Vagina (tissue), 2 donors: ENCODE measurements at regions not wholly inside any gene's neighbourhood (a gene's known extent, or its start where the extent isn't known, plus 50 kb on each side); places are given as distances from the start of the nearest gene placed in this dataset.

Source experiments
- CTCF ChIP-seq, 3 experiments: fragments of 450-650 bp in 2 of 3; fragments of 200-600 bp in 1 of 3; sonication (generic) in 1 of 3; IDR thresholded peaks; one replicate each; pipeline ENCODE4 v1.5.1; 2017 to 2019; ENCODE audit warnings: antibody characterized with exemption in 3 of 3, mild to moderate bottlenecking in 2 of 3, moderate library complexity in 2 of 3
- POLR2A ChIP-seq, 2 donors: fragments of 450-650 bp; IDR thresholded peaks; one replicate each; pipeline ENCODE4 v1.6.1; 2017; ENCODE audit warnings: antibody characterized with exemption in 2 of 2, mild to moderate bottlenecking in 2 of 2, moderate library complexity in 2 of 2

- TF ChIP-seq POLR2A (IDR thresholded peaks at IDR 0.05), result no peak
- no peak for TF ChIP-seq CTCF (IDR thresholded peaks at IDR 0.05)
Measured at GRCh38 chr13:59103004-59103768, 1060.5 kb downstream of the DIAPH3 start.
